ENCODE measurements at regions not wholly inside any gene's neighbourhood (a gene's known extent, or its start where the extent isn't known, plus 50 kb on each side); places are given as distances from the start of the nearest gene placed in this dataset.

DNA sequence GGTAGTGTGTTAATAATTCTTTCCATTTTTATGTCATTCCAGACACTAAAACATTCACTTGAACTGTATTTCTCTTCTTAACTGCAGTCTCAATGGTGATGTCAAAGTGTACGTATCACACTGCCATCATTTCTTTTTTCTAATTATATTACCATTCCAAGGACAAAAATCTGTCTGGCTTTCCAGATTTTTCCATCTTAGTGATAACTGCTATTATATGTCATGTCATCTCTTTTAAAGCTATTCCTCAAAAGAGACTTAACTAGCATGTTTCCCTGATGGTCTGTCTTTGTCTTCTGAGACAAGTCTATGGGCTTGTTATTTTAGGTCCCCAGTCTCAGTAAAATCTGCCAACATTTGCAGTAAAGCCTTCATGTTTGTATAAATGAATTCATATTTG lies 1207.1 kb downstream of the PCDH17 start:
- DNase-seq: no peak

DNA sequence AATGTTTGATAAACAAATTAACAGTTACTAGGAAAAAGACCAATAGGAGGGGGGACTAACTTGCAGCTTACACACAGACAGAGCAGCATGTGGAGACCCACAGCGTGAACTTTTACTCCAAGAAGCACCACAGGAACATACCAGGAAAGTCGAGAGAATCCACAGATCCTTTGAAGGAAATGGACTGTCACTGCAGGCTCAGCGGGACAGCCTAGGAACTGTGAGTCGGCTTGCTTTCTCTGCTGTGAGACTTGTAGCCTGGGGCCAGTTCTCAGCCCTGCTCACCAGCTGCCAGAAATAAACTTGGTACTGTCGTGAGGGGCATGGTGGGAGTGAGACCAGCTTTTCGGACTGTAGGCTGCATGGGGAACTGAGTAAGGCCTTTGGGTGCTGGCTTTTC lies 1211.5 kb downstream of the PCDH17 start:
- DNase-seq: no peak

DNA sequence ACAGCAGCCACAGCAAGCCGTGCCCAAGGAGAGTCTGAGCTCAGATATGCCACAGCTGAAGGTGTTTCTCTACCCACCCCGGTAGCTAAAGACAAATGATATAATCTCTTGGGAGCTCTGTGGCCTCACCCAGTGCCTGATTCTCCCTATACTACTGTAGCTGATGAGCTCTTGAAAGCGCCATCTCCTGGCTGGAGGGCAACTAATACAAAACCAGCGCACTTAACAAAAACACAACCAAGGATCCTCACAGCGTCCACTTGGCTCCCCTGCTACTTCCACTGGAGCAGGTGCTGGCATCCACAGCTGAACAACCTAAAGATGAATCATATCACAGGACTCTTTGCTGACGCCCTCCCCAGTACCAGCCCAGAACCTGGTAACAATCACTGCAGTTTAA lies 1212.0 kb downstream of the PCDH17 start:
- no peak for DNase-seq

DNA sequence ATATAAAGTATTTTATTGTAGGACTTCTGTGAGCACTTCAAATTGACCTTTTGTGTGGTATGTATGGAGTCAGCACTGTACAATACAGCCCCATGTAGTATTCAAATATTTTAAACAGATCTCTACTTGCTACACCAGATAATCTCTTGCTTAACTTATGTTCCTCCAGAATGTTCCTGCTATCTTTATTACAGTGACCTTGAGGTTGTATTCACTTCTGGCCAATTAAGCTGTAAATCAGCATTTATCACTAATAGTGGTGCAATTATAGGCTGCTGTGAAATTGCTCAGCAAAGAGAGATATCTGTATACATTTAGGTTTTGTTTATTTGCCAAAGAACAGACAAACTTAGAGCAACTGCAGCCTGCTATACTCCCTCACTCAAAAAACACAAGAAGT lies 1218.6 kb downstream of the PCDH17 start:
- DNase-seq: no peak

GRCh38 chr13:58852076-58852475 lies 1220.5 kb downstream of the PCDH17 start:
- DNase-seq: no peak

- no peak for DNase-seq
Measured at GRCh38 chr13:58855283-58855682, 1223.7 kb downstream of the PCDH17 start.

- no peak for DNase-seq
Measured at GRCh38 chr13:58858870-58859371, 1227.4 kb downstream of the PCDH17 start.

DNA sequence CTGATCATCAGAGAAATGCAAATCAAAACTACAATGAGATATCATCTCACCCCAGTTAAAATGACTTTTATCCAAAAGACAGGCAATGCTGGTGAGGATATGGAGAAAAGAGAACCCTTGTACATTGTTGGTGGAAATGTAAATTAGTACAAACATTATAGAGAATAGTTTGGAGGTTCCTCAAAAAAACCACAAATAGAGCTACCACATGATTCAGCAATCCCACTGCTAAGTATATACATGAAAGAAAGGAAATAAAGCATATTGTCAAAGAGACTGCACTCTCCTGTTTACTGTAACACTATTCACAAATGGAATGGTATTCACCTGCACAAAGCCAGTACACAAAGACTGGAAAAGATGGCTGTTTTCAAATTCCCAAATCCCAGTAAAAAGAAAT lies 1233.7 kb downstream of the PCDH17 start:
- peak; percentile 2 for DNase-seq

DNA sequence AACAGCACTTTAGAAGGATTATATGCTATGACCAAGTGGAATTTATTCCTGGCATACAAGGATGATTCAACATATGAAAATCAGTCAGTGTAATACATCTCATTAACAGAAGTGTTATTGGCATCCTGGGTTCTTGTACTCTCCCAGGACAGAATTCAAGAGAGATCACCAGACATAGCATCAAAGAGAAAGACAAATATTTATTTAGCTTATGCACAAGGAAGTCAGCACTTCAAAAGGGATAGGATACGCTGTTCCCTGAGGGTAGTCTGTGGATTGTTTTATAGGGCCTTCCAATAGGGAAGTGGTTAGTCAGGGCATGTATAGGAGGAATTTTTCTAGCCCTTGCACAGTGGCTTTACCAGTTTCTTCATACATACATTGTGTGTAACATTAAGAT lies 1238.0 kb downstream of the PCDH17 start:
- DNase-seq: no peak

DNA sequence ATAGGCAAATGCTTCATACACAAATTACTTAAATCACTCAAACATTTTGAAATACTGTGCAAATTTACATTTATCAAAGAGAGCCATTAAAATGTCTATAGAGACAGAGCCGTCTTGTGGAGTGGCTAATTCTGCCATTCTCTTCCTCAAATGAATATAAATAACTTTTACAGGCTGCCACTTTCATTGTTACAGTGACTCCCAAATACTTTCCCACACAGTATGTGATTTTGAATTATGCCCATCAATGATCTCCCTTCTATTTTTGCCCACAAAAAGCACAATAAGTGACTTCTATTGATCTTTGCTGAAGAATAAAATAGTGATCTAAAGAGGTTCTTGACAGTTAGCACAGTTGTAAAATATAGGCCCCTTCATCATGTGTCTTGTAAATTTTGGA lies 1244.9 kb downstream of the PCDH17 start:
- DNase-seq: no peak

DNA sequence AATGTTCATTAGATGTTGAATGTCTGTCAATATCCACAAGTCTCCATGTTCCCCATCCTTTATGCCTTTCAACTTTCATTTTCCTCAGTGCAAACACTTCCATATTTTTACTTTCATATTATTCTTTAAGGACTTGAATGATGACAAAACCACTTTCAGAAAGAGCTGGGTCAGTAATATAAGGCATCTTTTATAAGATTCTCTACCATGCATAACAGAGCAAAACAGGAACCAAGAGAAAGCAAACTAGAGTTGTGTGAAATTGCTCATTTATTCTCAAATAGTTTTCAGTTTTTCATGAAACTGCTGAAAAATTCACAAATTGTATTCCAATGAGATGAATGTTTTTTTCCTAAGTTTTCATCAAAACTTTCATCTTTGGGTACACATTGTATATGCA lies 1247.6 kb downstream of the PCDH17 start:
- no peak for DNase-seq

DNA sequence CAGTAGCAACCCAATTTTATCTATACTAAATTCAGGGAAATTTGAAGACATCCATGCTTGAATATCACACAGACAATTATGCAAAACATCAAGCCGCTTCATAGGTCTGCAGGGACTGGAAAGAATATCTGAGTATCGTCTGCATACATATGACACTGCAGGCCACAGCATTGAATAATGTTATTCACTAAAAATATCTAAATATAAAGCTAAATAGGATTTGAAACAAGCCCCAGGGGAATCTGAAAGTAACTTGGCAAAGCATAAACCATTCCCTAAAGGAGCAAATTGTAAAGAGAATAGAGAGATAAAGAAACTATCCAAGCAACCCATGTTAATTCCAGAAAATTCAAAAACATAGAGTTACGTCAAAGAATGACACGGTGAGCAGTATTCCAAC lies 1251.0 kb downstream of the PCDH17 start:
- DNase-seq: no peak

DNA sequence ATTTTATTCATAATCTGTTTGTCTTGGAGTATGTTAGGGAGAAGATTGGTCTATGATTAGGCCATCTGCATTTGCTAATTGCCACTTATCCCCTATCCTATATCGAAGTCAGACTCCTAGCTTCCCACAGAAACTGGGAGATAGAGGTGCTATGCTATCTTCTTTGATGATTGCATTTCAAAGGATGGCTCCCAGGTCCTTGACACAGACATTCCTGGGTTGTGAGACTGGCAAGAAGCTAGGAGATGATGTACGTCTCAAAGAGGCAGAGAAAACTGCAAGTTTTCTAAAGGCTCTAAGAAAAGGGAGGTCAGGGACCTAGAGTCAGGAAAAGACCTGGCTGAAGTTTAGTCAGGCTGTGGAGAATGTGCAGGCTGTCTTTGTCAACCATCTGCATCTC lies 1251.9 kb downstream of the PCDH17 start:
- DNase-seq: no peak

DNA sequence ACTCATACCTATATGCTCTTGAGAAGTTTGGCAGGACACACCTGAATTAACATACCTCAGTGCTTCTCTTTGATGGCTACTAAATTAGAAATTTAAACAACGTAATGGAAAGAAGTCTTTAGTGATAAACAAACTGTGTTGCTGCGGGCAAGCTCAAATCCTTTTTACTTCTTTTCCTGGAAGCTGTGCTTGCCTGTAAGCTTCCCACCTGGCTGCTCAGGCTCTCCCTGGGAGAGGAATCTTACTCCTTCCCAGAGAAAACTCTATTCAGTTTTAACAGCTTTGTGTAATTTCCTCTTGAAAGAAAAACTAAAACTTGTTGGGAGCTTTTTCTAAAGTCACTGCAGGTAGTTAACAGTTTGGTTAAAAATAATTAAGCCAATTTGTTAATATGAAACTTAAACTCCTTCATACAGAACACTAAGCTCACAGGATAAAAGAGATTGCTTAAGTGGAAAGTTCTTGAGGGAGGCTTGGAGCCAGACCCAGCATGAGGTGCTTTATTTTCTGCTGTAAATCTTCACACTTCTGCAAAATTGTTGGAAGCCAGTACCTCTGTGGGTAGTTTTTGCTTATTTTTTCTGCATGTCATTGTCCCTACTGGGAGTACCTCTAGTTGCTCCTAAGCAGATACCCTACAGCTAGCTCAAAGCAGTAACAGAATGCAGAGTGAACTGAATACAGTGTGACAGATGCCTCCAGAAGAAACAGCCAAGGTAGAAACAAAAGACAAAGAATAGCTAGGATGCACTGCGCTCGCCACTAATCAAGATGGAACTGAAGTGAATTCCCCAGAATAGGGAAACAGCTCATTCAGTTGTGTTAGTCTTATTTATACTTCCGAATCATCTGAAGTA lies 1253.0 kb downstream of the PCDH17 start:
- no peak for DNase-seq

DNA sequence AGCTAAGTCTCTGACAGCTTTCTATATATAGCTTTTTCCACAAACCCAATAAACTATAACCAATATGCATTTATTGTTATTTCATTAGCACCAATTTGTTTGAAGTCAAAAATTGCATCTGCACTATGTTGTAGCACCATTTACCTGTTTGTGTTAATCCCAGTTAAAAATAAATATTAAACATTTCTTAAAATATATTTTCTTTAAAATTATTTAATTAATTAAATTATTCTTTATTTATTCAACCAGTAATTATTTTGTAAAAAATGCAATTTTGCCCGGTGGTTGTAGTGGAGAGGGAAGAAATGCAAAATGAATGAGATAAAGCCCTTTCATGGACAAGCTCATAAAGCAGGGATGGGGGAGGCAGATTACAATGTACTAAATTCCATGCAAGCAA lies 1257.9 kb downstream of the PCDH17 start:
- no peak for DNase-seq

DNA sequence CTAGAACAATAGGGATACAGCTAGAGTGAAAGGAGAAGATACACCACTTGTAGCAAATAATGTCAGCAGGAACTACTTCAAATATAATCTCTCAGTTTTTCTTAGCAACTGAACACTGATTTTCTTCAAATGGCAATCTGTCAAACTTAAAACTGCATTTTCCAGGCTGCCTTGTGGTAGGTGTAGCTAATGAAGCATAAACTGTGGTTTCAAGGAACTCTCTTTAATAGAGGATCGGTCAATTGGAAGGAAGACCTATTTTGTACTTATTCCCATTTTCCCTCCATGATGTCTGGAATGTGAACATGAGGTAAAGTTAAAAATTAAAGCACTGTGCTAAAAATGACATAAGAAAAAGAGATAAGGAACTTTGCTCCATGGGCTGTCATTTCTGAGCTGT lies 1261.9 kb downstream of the PCDH17 start:
- no peak for DNase-seq

- DNase-seq: no peak
Measured at GRCh38 chr13:58906329-58907007, 1257.3 kb downstream of the DIAPH3 start.

GRCh38 chr13:58907347-58907746 lies 1256.4 kb downstream of the DIAPH3 start:
- DNase-seq: no peak

GRCh38 chr13:58908019-58908679 lies 1255.6 kb downstream of the DIAPH3 start:
- DNase-seq: no peak

DNA sequence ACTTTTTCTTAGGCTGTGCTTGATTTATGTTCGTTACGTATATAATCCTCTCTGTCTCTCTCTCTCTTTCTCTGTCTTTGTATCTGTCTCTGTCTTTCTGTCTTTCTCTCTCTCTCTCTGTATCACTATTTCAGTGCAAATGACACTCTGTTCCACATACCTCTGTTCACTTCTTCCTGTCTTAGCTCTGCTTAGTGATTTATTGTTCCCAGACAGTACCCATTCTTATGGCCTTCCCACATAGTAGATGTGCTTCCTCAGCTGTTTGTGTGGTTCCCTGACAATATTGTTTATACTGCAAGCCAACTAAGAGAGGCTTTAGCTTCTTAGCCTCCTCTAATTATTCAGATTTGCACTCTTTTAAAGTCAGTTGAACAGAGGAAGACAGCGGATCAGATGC lies 1244.2 kb downstream of the DIAPH3 start:
- DNase-seq: no peak

- DNase-seq: no peak
Measured at GRCh38 chr13:58921129-58921528, 1242.6 kb downstream of the DIAPH3 start.

DNA sequence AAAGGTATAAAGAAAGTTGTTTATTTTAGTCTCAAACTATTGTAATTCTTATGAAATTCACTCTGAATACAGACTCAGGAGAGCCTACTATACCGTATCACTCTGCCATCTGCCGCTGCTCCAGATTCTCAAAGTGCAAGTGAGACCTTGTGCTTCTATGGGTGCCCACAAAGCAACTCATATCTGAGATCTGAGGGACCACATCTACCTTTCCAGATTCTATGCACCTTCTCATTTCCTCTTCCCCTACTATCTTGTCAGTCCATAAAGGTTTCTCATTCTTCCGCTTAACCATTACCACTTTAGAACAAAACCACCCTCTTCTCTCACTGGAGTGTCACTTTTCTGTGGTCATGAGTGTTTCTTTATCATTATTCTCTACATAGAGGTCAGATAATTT lies 1236.9 kb downstream of the DIAPH3 start:
- DNase-seq: no peak

DNA sequence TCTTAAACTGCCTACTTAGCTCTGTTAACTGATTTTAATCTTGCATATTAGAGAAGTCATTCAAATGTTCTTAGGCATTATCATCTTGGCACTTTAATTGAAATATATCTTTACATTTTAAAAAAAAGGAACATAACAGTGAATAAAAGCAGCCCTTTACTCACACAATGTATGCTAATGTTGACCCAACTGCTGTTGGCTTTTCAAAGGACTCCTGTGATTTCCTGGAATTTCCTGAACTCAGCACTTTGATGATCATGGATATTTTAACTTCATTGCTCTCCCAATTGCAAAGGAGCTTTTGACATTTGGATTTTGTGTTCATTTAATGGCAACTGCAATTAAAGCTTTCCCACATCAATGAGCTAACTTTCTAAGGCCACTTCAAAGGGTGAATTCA lies 1230.3 kb downstream of the DIAPH3 start:
- DNase-seq: no peak

- DNase-seq: no peak
Measured at GRCh38 chr13:58935689-58936088, 1228.0 kb downstream of the DIAPH3 start.

All from hematopoietic multipotent progenitor cell treated with erythropoietin and hydrocortisone succinate and interleukin-3 and kit ligand, for 6 days (in vitro differentiated cells).